ENCODE measurements at regions not wholly inside any gene's neighbourhood (a gene's known extent, or its start where the extent isn't known, plus 50 kb on each side); places are given as distances from the start of the nearest gene placed in this dataset.
"Not testable (repeated sequence)": the region's sequence is repeated elsewhere in the genome, so short reads cannot be mapped to it uniquely, and the experiment has no call there.

- DNase-seq, result no peak
These were observed 210.3 kb downstream of the TOMM20 start for GRCh38 chr1:234918181-234918841.

- DNase-seq, result no peak
These were observed 211.0 kb downstream of the TOMM20 start for GRCh38 chr1:234917495-234918180.

GRCh38 chr1:234916840-234917239, 211.8 kb downstream of the TOMM20 start:
- DNase-seq, result no peak

GRCh38 chr1:234915924-234916675, 212.5 kb downstream of the TOMM20 start:
- no peak for DNase-seq

- no peak for DNase-seq
These were observed 213.9 kb downstream of the TOMM20 start for GRCh38 chr1:234914606-234915290.

- no peak for DNase-seq
These were observed 214.9 kb downstream of the TOMM20 start for GRCh38 chr1:234913771-234914170.

- no peak for DNase-seq
These were observed 215.4 kb downstream of the TOMM20 start for GRCh38 chr1:234913278-234913649.

GRCh38 chr1:234912548-234913277, 215.9 kb downstream of the TOMM20 start:
- DNase-seq, result no peak

- DNase-seq, result no peak
These were observed 216.8 kb downstream of the TOMM20 start for GRCh38 chr1:234911787-234912186.

- not testable (repeated sequence) for DNase-seq
These were observed 217.5 kb downstream of the TOMM20 start for GRCh38 chr1:234911136-234911535.

- DNase-seq, result no peak
These were observed 218.8 kb downstream of the TOMM20 start for GRCh38 chr1:234909851-234910250.

GRCh38 chr1:234909307-234909810, 219.3 kb downstream of the TOMM20 start:
- DNase-seq, result no peak

GRCh38 chr1:234908571-234908970, 220.1 kb downstream of the TOMM20 start:
- DNase-seq, result no peak

- DNase-seq, result no peak
These were observed 220.7 kb downstream of the TOMM20 start for GRCh38 chr1:234907940-234908405.

GRCh38 chr1:234907208-234907939, 221.3 kb downstream of the TOMM20 start:
- DNase-seq, result no peak

GRCh38 chr1:234906654-234907053, 222.0 kb downstream of the TOMM20 start:
- no peak for DNase-seq

GRCh38 chr1:234902774-234903547, 225.7 kb downstream of the TOMM20 start:
- DNase-seq, result no peak

- no peak for DNase-seq
These were observed 227.1 kb downstream of the TOMM20 start for GRCh38 chr1:234901491-234902049.

GRCh38 chr1:234900595-234900994, 228.0 kb downstream of the TOMM20 start:
- DNase-seq, result no peak

- DNase-seq, result no peak
These were observed 228.9 kb downstream of the TOMM20 start for GRCh38 chr1:234899730-234900072.
